HL-60/S4 treated with retinoic acid at 250 ng/mL for 4 days and 3 days (cell line): ENCODE measurements at regions not wholly inside any gene's neighbourhood (a gene's known extent, or its start where the extent isn't known, plus 50 kb on each side); places are given as distances from the start of the nearest gene placed in this dataset.

ENCODE experiments used
- in situ Hi-C: fragments of 300-500 bp; cut with MboI; formaldehyde crosslinking; loops from 2 replicates; pipeline ENCODE4 v1.7.0; 2022; ENCODE audit warnings: low sequenced_read_pairs

DNA sequence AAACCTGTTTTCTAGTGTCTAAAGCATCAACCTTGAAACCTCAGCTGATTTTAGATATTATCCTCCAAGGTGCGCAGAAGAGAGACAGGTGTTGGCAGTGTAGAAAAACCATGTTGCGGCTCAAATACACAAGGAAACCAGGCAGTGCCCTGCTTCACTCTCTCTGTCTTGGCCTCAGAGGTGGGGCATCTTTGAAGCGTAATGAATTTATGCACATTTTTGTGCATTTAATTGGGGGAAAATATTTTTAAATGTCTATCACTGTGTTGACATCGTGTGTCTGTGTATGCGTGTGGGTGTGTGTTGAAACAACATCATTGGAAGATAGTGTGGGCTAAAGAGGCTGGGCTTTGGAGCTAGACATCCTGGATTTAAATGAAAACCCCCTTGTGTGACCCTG lies 334.0 kb upstream of the CHD6 start:
- in situ Hi-C loops = no loop called here

DNA sequence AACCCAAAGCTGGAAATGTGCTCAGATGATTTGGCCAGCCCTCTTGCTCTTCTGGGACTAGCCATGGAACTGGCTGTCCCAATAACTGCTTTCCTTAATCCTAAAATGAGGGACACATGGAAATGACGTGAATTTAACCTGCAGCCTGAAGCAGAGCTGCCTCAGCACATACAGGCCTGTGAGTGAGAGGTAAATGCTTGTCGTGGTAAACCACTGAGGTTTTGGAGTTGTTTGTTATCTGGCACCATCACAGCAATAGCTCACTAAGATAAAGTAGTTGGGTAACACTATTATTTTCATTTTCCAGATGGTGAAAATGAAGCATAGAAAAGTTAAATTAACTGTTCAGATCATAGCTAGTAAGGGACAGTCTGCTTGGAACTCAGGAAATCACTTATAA lies 333.4 kb upstream of the CHD6 start:
- in situ Hi-C loops = no loop called here

DNA sequence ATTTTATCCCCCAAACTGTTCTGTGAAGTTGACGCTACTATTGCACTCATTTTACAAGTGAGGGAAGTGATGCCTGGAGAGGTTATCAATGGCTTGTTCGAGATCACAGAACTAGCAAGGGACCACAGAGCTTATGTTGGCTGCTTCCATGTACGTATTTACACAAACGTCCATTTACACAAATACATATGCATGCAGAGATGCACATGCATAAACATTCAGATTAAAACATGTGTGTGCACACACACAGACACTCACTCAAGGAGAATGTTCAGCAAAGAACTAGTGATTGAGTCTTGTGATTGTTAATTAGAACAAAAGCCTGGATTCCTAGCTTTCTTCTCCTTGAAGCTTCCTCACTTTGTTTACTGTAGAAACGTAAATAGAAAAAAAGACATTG lies 321.5 kb upstream of the CHD6 start:
- in situ Hi-C loops = no loop called here

DNA sequence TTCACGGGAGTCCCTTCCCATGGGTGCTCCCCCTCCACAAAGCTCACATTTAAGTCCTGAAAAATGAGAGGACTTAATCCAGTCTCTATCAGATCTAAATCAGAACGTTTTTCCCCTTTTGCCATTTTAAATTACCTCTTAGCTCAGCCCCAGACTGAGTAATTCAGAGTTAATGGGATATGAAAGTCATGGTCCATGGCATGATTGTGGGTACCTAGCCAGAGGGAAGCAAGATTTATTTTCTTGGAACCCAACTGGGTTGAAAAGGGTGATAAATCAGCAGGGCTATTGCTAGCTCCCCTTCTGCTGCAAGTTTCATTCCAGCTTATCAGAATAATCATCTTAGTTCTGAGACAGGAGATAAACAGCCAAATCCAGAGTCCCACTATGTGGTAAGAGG lies 320.2 kb upstream of the CHD6 start:
- in situ Hi-C loops = no loop called here

DNA sequence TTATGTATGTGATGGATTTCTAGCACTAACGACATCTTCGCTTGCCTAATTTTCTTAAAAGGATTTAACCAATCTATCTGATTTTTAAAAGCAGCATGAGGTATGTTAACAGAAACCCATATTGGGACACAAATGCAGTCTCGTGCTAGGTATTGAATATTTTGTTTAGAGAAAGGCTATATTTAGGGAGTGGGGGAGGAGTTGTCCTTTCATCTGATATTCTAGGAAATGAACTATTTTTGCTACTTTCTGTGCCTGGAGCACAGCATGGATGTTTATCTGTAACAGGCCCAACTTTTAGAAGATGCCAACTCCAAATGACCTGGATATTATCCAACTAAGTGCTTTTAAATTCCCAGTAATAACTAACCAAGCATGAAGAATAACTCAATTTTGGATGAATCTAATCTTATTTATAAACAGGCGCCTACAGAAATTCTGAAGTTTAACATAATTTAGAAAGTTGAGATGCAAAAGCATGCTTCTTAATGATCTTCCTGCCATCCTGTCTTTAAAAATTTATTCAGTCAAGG lies 317.1 kb upstream of the CHD6 start:
- in situ Hi-C loops = no loop called here

DNA sequence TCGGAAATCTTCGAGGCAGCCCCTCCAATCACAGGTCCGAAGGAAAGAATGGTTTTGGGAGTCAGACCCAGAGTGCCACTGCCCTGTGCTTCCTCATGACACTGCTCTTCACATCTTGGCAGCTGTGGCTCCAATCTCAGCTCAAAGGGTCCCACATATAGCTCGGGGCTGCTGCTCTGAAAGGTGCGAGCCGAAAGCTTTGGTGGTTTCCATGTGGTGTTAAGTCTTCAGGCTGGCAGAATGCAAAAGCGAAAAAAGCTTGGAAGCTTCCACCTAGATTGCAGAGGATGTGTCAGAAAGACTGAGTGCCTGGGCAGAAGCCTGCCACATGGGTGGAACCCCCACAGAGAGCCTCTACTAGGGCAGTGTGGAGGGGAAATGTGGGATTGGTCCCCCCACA lies 314.3 kb upstream of the CHD6 start:
- in situ Hi-C loops = no loop called here

DNA sequence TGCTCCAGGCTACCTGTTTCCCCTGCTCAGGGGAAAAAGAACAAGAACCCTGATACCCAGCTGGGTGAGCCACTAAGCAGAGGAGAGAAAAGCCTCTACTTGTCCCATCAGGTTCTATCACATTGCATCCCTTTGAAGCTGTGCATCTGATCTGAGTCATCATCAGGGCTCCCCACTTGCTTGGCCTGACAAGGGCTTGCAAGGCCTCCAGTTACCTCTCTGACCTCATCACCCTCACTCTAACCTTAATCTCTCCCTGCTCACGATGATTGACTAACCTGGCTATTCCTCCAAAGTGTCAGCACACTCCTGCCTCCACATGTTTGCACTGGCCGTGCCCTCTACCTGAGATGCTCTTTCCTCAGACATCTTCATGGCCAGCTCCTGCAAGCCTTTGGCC lies 309.5 kb upstream of the CHD6 start:
- in situ Hi-C loops = no loop called here

DNA sequence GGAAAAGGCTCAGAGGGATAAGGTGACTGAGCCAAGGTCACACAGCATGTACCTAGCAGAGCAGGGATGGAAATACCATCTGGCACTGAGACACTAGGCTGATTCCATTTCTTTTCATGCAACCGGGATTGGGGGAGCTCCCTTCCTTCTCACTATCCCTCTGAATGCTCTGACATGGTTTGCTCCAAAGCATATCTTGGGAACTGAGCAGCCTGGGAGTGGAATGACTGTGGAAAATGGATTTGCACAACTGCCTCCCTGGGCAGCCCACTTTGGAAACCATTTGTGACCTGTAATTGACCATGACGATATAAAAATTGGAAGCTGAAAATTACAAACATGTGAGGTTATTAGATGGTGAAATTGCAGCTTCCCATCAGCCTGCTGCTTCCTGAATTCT lies 309.0 kb upstream of the CHD6 start:
- in situ Hi-C loops = no loop called here

DNA sequence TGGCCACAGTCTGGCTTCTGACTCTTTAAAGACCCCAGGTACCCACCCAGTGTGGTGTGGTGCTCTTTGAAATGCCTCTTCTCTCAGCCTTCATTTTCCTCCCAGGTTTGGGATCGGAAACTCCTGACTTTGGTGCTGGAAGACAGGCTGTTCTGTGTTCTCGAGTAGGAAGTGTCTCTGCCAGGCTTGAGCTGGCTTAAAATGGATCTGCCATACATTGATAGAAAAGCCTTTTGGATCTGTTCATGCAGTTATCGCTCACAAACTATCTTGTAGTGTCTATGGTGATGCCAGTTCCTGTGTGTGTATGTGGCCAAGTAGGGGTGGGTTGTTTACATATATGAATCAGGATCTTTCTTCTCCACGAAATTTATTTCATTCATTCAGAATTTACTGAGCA lies 307.3 kb upstream of the CHD6 start:
- in situ Hi-C loops = no loop called here

DNA sequence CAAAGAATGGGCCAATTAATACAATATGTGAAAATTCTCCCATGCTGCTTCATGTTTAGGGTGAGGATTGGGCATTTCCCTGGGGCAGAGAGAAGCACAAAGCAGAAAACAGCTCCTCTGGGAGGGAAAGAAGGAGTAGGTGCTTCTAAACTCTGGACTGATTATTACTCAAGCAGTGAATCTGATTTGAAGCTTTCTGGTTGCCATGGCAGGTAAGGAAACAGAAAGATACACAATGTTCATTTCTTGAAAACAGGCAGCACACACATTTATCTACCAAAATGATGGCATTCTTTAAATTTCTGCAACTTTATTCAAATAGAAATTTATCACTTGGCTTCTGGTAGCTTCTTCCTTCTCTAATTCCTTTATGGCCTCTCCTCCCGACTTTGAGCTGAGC lies 305.4 kb upstream of the CHD6 start:
- in situ Hi-C loops = no loop called here

DNA sequence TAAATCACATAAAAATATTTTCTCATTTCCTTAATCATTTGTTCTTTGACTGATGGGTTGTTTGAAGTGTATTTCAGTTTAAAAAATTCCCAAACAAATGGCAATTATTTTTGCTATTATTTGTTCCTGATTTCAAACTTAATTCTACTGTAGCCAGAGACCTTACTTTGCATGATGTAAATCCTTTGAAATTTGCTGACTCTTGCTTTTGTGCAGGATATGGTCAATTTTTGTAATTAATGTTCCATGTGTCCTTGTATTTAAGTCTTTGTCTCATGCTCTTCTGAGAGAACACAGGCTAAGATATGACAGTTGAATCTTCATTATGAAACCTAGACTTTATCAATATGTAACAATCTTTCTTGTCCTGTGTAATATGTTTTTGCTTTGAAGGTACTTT lies 295.0 kb upstream of the CHD6 start:
- in situ Hi-C loops = no loop called here

DNA sequence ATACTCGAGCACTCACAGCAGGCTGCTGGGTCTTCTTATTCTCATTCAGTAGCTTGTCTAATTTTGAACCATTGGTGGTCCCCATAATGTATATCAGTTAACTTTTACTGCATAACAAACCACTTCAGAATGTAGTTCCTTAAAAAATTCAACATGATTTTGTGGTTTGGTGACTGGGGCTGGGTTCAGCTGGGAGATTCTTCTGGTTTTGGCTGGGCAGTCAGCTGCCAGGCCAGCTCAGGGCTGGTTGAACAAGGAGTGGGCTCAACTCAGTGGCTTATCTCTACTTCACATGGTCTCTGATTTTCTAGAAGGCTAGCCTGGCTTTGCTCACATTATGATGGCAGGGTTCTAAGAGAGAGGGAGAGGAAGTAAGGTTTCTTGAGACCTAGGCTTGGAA lies 292.4 kb upstream of the CHD6 start:
- in situ Hi-C loops = no loop called here

DNA sequence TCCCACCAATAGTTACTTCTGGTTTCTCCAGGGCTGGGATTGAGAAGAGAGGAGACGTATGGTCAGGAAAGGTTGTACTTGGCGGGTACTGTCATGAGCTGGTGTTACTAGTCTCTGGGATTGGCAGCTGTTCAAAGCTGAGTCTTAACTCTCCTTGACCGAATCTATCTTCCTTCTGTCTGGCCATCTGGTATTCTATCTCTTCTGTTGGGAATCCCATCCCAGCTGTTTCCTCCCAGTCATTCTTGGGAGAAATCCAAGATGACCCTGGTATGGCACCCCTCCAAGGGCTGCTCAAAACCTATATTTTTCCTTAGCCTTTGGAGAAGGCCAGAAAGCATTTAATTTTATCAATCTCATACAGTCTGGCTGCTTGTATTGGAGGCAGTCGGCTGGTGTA lies 287.0 kb upstream of the CHD6 start:
- in situ Hi-C loops = no loop called here

DNA sequence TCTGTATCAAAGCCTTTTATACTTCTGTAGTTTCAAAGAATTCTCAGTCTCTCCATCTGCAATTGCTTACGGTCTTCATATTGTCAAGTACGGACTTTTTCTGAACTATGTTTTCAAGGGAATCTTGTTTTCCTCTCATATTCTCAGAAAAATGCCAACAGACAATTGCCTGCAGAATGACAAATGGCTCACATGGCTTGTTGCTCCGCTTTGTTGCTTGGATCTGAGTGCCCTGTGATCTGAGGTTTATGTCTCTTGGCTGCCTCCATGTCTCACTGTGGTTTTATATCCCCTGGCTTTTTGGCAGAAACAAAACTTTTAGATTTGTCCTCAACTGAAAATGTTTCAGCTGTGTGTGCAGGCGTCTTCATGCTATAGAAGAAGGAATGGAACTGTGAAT lies 285.4 kb upstream of the CHD6 start:
- in situ Hi-C loops = no loop called here

DNA sequence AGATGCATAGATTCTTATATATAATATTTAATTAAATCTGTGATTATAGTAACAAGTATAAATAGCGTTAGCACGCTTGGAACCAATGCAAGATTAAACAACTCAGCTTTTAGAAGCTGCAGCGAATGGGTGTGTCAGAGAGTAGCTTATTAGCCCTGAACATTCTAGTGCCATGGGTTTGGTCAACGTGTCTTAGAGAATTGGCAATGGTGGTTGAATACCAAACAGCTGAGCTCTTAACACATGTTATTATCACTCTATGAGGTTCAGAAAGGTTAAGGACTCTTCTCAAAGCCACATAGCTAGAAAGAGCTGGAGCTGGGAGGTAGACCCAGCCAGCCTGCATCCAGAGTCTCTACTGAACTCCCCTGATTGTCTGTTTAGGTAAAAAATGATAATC lies 284.2 kb upstream of the CHD6 start:
- in situ Hi-C loops = no loop called here

DNA sequence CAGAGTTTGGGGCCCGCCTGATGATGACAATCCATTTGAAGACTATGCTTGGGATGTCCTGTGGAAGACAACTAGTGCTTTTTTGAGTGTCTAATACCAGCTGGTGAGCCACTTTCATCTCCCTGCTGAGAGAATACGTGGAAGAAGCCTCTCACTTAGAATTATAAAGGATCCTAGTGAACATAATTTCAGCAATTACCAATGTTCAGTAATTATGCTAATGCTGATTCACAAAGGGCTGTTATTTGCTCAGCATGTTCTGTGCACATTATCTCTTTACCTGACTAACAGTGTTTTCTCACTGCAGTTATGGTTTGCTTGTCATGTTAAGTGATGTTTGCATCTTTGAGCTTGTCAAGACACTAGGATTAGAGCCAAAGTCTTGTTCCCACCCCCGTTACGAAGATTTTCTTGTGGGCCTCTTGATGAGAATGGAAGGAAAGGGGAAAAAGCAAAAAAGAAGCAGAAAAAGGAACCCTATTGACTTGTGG lies 282.1 kb upstream of the CHD6 start:
- in situ Hi-C loops = no loop called here

DNA sequence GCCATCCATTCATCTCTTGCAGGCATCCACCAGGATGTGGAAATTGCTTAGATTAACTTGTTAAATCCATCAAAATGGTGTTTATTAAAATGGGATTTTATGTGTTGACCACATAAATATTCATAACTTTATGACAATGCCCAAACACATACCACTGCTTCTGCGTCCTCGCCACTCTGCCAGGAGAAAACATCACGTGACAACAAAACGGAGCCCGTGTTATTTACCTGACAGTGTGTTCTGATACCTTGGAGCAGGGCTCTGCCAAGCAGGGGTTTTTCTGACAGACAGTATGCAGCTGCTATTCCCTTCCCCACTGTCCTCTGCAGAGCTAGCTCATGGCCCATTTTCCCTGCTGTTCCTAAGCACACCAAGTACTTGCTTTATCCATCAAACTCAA lies 279.5 kb upstream of the CHD6 start:
- in situ Hi-C loops = no loop called here

DNA sequence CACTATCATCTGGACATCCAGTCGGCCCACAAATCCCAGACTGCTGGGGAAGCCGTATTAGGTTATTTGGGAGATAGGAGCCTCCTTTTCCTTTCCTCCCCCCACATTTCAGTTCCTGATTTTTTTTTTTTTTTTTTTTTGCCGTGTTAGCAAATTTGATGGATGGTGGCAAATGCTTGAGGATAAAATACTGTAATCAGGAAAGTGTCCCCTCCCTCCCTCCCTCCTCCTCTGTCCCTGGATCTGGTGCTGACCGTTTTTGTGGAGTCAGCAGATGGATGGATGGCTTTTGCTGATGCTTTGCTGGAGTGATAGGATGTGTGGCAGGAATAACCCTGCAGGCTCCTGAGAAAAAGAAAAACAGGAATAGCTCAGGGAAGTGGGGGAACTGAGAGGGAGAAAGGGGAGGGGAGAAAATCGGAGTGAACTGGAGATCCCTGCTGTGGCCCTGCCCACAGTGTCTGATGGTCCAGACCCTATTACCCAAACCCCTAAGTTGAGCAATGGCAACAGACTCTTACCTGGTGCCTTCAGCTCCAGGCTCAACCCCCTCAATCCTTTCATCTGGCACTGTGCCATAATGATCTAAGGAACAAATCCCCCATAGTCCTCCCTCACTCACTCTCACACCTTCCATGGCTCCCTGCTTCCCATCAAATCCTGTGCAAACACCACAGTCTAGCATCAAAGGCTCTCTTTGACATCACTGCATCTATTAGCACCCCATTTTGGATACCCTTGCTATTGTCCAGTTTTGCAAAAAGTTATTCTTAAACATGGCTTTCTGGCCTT lies 277.3 kb upstream of the CHD6 start:
- in situ Hi-C loops = no loop called here

DNA sequence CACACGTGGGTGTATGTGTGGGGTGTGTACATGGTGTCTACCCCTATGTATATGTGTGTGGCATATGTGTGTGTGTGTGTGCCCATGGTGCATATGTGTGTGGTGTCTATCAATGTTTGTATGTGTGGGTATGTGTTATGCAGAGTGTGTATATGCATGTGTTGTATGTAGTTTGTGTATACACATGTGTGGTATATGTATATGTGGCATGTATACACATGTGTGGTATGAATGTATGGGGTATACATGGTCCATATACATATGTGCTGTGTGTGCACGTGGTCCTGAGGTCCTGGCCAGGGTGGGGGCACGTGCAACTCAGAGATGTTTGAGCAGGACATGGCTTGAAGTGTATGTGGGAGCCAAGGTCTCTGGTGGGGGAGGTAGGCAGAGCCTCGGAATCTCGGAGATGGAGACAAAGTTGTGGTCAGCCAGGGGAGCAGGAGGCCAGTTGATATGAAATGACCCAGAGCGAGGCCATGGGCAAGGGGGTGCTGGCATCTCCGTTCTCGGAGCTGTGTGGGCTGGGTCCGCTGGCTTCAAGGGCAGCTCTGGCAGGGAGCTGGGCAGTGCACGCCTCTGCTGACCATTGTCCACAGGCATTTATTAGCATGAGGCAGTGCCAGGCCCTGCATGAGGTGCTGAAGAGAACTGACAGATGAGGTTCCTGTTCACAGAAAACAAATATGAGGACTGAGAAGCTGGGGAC lies 276.2 kb upstream of the CHD6 start:
- in situ Hi-C loops = no loop called here

DNA sequence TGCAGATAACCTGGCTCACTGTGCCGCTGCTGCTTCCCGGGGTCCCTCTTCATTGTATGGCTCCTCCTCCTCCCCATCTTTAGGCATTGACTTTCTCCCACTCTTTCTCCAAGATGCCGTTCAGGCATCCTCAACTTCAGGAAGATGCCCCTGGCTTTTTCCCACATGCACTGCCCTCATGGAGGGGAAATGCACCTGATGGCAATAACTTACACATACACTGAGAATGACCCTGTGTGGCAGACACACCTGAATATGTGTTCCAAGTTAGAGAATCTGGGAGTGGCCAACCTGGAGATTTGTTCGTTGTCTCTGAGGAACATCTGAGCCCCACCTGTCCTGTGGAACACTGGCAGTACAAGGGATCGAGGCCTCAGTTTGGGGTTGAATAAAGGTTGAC lies 273.9 kb upstream of the CHD6 start:
- in situ Hi-C loops = no loop called here

DNA sequence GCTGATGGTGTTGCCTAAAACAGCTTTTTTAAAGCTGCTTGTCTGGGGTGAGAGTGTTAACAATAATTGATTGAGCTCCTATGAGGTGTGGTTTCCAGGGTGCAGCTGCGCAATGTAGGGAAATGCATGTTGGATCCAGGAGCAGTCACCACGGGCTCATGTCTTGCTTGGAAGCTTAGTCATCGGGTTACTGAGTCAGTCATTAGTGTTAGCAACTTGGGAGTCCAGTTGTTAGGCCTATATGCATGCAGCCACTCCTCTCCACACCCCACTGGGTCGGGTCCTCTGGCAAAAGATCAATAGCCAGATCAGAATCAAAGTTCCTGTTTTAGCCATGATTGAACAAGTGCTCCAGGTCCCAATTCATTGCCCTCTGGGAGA lies 271.7 kb upstream of the CHD6 start:
- in situ Hi-C loops = no loop called here

DNA sequence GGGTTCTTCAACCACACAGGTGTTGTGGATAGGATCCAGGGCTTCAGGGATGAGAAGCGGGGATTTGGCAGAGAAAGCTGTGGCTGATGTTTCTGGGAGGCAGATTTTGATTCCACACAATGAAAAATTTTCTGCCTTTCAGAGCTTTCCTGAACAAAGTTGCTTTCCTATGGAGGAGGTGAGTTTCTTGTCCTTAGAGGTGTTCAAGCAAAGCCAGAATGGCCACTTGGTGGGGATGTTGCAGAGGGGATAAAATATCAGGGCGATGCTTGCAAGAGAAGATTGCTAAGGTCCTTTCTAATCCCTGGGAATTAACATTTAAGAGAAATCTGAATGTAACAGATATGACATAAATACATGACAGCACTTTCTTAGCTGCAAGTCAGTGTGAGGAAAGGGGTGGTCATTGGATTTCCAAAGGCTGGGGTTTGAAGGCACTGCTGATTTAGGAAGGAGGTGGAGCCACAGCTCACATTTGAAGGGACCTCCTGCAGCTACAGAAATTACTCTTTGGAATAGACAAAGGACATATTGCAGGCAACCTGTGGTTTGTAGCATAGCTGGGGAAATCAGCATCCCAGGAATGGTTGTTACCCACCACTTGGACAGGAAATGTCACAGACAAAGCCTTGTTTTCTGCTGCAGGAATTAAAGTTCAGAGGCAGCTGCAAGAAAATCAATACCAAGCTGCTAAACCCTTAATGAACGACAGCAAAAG lies 271.1 kb upstream of the CHD6 start:
- in situ Hi-C loops = no loop called here
